Pulmonary artery endothelial cell (primary cell): ENCODE measurements at regions not wholly inside any gene's neighbourhood (a gene's known extent, or its start where the extent isn't known, plus 50 kb on each side); places are given as distances from the start of the nearest gene placed in this dataset.

Source experiments
- DNase-seq: peaks from one replicate; pipeline ENCODE4 v3.0.0-alpha.2; 2011; ENCODE audit warnings: low read depth, low spot score

DNA sequence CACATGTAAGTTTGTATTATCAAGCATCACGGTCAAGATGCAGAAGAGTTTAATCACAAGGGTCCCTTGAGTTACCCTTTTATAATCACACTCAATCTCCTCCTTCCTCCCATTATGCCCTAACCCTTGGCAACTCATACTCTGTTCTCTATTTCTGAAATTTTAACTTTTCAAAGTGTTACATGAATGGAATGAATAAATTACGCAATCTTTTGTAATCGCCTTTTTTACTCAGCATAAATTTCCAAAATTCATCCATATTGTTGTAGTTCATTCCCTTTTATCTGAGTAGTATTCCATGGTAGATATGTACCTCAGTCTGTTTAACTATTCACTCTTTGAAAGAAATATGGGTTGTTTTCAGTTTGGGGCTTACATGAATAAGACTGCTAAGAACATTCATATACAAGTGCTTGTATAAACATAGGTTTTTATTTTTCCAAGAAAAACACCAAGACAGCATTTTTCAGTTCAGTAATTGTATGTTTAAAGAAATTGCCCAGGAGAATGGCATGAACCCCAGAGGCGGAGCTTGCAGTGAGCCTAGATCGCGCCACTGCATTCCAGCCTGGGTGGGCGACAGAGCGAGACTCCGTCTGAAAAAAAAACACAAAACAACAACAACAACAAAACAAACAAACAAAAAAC, 430.9 kb upstream of the KCNH7 start:
- no peak for DNase-seq

- DNase-seq = no peak
Observed at GRCh38 chr2:163266772-163267171, 428.2 kb upstream of the KCNH7 start.

DNA sequence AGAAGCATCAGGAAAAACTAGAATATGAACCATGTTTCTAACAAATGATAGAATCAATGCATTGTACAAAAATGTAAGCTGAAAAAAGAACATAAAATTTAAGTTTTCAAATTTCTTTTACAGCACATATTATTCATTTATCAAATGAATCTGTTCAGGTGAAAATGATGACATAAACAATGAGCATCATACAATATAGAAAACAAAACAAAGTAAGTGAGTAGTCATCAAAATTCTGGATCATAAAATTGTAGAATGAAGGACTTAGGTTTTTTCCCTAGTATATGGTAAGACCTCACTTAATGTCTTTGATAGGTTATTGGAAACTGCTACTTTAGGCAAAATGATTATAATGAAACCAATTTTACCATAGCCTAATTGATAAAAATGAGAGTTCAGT, 427.0 kb upstream of the KCNH7 start:
- DNase-seq = no peak

DNA sequence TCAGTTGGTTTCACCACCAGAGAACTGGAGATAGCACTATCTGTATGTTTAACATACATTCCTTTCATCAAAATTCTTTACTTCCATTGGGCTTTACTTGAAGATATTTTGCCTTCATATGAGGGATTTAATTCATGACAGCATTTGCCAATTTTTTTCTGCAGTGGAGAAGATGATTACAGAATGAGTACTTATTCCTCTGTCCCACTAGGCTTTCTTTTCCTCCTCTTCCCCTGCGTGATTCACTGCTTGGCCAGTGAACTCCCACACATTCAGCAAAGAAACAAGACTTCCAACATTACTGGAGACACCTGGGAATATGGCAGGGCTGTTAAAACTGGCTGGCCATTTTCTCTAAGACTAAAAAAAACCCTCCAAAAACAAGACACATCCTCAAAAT, 425.8 kb upstream of the KCNH7 start:
- no peak for DNase-seq

- no peak for DNase-seq
Observed at GRCh38 chr2:163259489-163259888, 420.9 kb upstream of the KCNH7 start.

- no peak for DNase-seq
Observed at GRCh38 chr2:163255086-163255485, 416.5 kb upstream of the KCNH7 start.

- DNase-seq = no peak
Observed at GRCh38 chr2:163253621-163254285, 415.2 kb upstream of the KCNH7 start.

GRCh38 chr2:163252199-163252598, 413.6 kb upstream of the KCNH7 start:
- DNase-seq = no peak

- no peak for DNase-seq
Observed at GRCh38 chr2:163248376-163249253, 410.0 kb upstream of the KCNH7 start.

DNA sequence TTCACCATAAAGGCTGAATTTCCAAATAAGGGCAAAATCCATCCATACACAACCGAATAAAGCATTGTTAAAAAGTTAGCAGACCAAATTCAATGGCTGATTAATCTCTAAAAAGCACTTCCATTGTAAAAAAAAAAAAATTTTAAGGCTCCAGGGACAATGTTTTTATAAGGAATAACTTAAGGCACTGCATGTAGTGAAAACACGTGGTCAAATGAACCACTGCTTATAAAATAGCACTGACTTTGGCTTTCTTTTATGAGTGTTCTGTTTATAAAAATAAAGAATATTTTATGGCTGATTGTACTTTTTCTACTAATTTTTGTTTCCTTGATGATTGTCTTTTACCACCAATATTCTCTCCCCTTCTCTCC, 409.3 kb upstream of the KCNH7 start:
- DNase-seq = no peak

- DNase-seq = no peak
Observed at GRCh38 chr2:163247156-163247846, 408.7 kb upstream of the KCNH7 start.

- no peak for DNase-seq
Observed at GRCh38 chr2:163246135-163246534, 407.6 kb upstream of the KCNH7 start.

GRCh38 chr2:163236553-163236952, 398.0 kb upstream of the KCNH7 start:
- DNase-seq = no peak

DNA sequence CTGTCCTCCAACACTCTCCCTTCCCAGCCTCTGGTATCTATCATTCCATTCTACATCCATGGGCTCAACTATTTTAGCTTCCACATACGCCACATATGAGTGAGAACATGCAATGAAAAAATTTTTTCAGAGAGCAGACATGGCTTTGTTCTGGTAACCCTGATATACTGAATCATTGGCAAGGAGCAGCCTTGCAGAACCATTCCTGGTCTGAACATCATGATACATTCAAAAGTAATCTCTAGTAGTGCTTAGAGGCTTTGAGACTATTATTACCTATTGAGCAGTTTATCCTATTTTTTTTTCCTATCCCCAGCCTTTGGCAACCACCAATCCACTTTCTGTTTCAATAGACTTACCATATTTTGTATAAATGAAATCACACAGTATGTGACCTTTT, 393.1 kb upstream of the KCNH7 start:
- no peak for DNase-seq

GRCh38 chr2:163213661-163214081, 375.1 kb upstream of the KCNH7 start:
- no peak for DNase-seq

- DNase-seq = no peak
Observed at GRCh38 chr2:163210430-163210918, 371.9 kb upstream of the KCNH7 start.

DNA sequence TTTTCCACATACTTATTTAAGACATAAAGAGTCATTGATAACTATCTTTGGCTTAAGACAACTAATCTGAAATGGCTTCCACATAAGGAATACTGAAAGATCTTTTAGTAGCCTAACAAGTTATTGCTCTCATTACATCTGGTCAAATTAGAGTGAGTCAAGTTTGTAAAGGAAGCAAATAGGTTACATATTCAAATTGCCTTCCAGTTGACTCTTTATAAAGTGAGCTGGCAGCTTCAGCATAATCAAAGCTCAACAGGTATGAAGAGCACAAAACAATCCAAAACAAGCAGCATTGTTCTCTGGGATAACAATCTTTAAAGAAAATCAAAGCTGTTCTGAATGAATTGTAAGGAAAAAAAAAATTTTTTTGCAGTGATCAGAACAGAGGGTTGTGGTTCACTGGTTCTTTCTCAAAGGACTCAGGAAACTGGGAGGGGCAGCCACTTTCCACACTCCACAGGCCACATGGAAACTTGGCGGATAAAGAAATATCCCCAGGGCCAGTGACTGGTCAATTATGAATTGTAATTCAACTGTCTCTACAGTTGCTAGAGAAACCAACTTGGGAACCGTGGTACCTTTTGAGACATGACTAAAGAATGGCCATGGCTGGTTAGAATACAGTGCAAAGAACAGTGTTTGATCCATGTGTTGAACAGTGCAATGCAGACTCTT, 369.3 kb upstream of the KCNH7 start:
- DNase-seq = no peak

DNA sequence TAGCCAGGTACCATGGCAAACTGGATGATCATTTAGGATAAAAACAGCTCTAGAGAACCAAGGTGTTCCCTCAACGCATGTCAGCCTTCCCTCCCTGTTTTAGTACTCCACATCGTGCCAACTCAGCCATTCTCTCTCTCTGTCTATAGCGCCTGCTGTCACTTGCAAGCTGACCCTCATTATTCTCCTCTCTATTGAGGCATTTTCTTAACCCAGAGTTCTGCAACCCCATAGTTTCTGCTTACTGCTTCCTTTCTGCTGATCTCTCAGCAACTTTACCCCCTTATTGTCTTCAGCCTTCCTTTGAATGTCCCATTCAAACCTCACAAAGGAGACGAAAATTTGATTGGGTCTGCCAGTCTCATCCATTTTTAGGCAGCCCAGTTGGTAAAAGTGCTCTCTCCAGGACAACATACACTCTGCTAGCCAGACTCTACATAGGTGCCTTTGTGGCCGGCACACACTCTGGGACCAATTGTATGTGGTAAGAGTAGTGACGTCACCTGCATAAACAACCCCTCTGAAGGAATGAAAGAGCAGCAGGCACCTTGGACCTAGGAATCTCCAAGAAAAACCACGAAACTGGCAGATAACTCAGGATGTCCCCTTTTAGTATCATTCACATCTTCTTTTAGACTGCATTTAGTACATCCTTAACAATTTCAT, 367.2 kb upstream of the KCNH7 start:
- no peak for DNase-seq

DNA sequence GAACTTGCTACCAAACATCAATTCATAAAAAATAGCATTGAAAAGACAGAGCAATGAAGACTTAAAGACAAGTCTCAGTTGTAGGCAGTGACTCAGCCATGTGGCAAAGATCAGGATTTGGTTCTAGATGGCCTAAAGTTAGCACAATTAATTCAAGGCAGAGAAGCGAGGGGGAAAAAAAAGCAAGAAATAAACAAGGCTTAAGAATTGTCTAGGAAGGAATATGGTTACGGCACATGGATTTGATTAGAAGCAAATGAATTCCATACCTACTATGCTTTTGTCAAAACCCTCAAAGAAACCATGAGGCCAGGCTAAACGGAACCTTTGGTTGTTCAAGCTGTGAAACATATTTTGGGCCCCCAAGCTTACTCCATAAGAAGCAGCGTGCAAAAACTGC, 362.2 kb upstream of the KCNH7 start:
- no peak for DNase-seq

- no peak for DNase-seq
Observed at GRCh38 chr2:163198972-163199371, 360.4 kb upstream of the KCNH7 start.

DNA sequence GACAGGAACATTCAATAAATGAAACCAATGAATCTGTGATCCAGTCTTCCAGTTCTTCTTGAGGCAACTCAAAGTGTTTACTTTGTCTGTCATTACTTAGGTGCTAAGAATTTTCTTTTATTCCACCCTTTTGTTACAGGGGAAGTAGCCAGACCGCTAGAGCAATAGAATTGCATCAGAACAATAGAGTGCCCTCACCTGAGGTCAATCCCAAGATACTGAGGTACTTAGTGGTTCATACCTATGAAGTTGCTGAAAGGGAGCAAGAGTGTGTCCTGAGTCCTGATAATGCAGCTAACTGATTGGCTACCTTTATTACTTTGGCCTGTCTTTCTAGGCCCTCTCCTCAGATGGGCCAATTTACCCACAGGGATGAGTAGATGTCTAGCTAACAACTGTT, 359.4 kb upstream of the KCNH7 start:
- no peak for DNase-seq
